ENCODE measurements at regions not wholly inside any gene's neighbourhood (a gene's known extent, or its start where the extent isn't known, plus 50 kb on each side); places are given as distances from the start of the nearest gene placed in this dataset.

GRCh38 chr20:6703047-6703446 lies 64.4 kb upstream of the BMP2 start:
- H3K27ac Mint-ChIP-seq, result no peak overlapping the region
- H3K4me1 Mint-ChIP-seq, result peaks cover 17 to 18% of the 10 kb centered on the region in 2 experiments
- Histone ChIP-seq H4K8ac (replicated peaks; ENCODE audit: insufficient read length, low read depth, low read length) (no peak overlapping the region), H3K14ac (ENCODE audit: insufficient read depth, low read length) (no peak overlapping the region), H2BK5ac (ENCODE audit: insufficient read length, low read length) (no peak overlapping the region), H4K20me1 (ENCODE audit: control insufficient read depth, insufficient read depth, insufficient read length) (no peaks in the 10 kb centered on the region), H3K23ac (ENCODE audit: insufficient read length, low read depth, low read length) (no peak overlapping the region), H3K23me2 (ENCODE audit: insufficient read length, low read depth, low read length, poor library complexity, severe bottlenecking) (no peaks in the 10 kb centered on the region), H2BK15ac (ENCODE audit: low read depth, low read length) (no peak overlapping the region), H2AFZ (ENCODE audit: low read length) (no peak overlapping the region), H3T11ph (ENCODE audit: low read length) (no peak overlapping the region), H4K91ac (ENCODE audit: insufficient read length, low read depth, low read length) (no peak overlapping the region), H4K5ac (ENCODE audit: insufficient read length, low read depth, low read length) (no peak overlapping the region), H3K79me1 (ENCODE audit: insufficient read depth, low read depth, low read length, poor library complexity, severe bottlenecking) (no peaks in the 10 kb centered on the region), H2BK120ac (ENCODE audit: low read depth, low read length, poor library complexity, severe bottlenecking) (no peak overlapping the region), H3K79me2 (ENCODE audit: insufficient read depth, low read length) (no peaks in the 10 kb centered on the region), H2BK12ac (ENCODE audit: insufficient read length, low read depth, low read length) (no peak overlapping the region), H3K9ac (ENCODE audit: extremely low read depth, insufficient read length, low read length) (no peak overlapping the region), H3K27ac (ENCODE audit: insufficient read length, low read depth, low read length) (no peak overlapping the region), H3K18ac (ENCODE audit: insufficient read length, low read depth, low read length) (no peak overlapping the region), H3K4me2 (ENCODE audit: insufficient read depth, insufficient read length, low read length) (no peak overlapping the region), H3K4ac (ENCODE audit: low read depth, low read length) (no peak overlapping the region), H3K56ac (ENCODE audit: insufficient read length, low read depth, low read length) (no peak overlapping the region), H3K4me1 (ENCODE audit: insufficient read depth, low read length) (peaks cover 4% of the 10 kb centered on the region; the same call in 1 of the 2 replicates), H3K9me3 (ENCODE audit: control insufficient read depth, low read depth, low read length) (no peaks in the 10 kb centered on the region), H3K27me3 (ENCODE audit: insufficient read depth, low read length) (no peaks in the 10 kb centered on the region), H2BK20ac (ENCODE audit: low read depth, low read length, poor library complexity, severe bottlenecking) (no peak overlapping the region), H2AK5ac (ENCODE audit: insufficient read length, low read length) (no peak overlapping the region)
- no peak for TF ChIP-seq CTCF (conservative IDR thresholded peaks at IDR 0.05)
- no peak for DNase-seq
- no peaks in the 10 kb centered on the region for H3K27me3 Mint-ChIP-seq (ENCODE audit: low read depth)
- H3K4me3 Mint-ChIP-seq, result no peak overlapping the region
- no peaks in the 10 kb centered on the region for H3K36me3 Mint-ChIP-seq (ENCODE audit: insufficient read depth in 1 of 3, low read depth in 3 of 3)
- no peaks in the 10 kb centered on the region for H3K9me3 Mint-ChIP-seq
- WGBS (ENCODE audit: extremely low coverage, insufficient read length, low lambda C conversion rate), result no CpG with 5 or more reads among the region's 3 CpGs

Data from H9 (cell line).